B cell (primary cell): ENCODE measurements at regions not wholly inside any gene's neighbourhood (a gene's known extent, or its start where the extent isn't known, plus 50 kb on each side); places are given as distances from the start of the nearest gene placed in this dataset.

Experiments used
- ATAC-seq: fragments of 200-7000 bp; cut with Tn5 transposase; one replicate; pipeline ENCODE4 v1.10.0; 2021; ENCODE audit warnings: low read depth, mild to moderate bottlenecking, moderate number of reproducible peaks, moderate library complexity
- CTCF ChIA-PET: fragments of 350-600 bp; sonication (Branson Sonifier 250); formaldehyde crosslinking; loops from one replicate; lab custom pipeline; 2021; ENCODE audit warnings: antibody characterized with exemption, inconsistent platforms; lab: Charles Lee
- POLR2A ChIA-PET: fragments of 350-600 bp; sonication (Branson Sonifier 250); formaldehyde crosslinking; loops from one replicate; lab custom pipeline; 2021; ENCODE audit warnings: antibody characterized with exemption; lab: Charles Lee
- DNase-seq: peaks from one replicate; pipeline ENCODE4 v3.0.0; 2013
- H2AFZ ChIP-seq: 2 replicates; pipeline ENCODE4 v1.6.1; 2012; ENCODE audit warnings: mild to moderate bottlenecking, low read depth, low read length; ENCODE audit not compliant: insufficient read depth, poor library complexity, severe bottlenecking
- H3K27ac ChIP-seq, 2 donors: 1 replicate in 1 of 2; 2 replicates in 1 of 2; pipeline ENCODE4 v1.5.1; 2012 to 2013; ENCODE audit warnings: low read length in 2 of 2, mild to moderate bottlenecking in 2 of 2, moderate library complexity in 1 of 2
- H3K27me3 ChIP-seq, 4 experiments: fragments of 200-600 bp in 1 of 4; sonication (generic) in 1 of 4; replicated peaks in 1 of 4; 1 replicate in 2 of 4; 2 replicates in 2 of 4; pipeline versions ENCODE4 v1.6.1 to v1.7.0; 2013 to 2016; ENCODE audit warnings: low read length in 3 of 4, mild to moderate bottlenecking in 2 of 4, mixed read lengths in 1 of 4, moderate library complexity in 1 of 4; ENCODE audit not compliant: insufficient read depth in 4 of 4, control insufficient read depth in 3 of 4; ENCODE audit errors: control extremely low read depth in 1 of 4
- H3K36me3 ChIP-seq, 2 experiments: replicated peaks in 1 of 2; 1 replicate in 1 of 2; 2 replicates in 1 of 2; pipeline versions ENCODE4 v1.6.1 to v1.7.1; 2013; ENCODE audit warnings: low read length in 1 of 2; ENCODE audit not compliant: insufficient read depth in 2 of 2, control insufficient read depth in 1 of 2; ENCODE audit errors: control extremely low read depth in 1 of 2, extremely low read depth in 1 of 2
- H3K4me1 ChIP-seq, 2 donors: fragments of 200-600 bp in 1 of 2; sonication (generic) in 1 of 2; 1 replicate in 1 of 2; 2 replicates in 1 of 2; pipeline versions ENCODE4 v1.5.1 to v1.6.1; 2013 to 2017; ENCODE audit warnings: low read length in 2 of 2; ENCODE audit not compliant: control insufficient read depth in 2 of 2, insufficient read depth in 2 of 2
- H3K4me2 ChIP-seq: replicated peaks from 2 replicates; pipeline ENCODE3; 2012; ENCODE audit warnings: mild to moderate bottlenecking, low read depth, low read length; ENCODE audit not compliant: poor library complexity, severe bottlenecking
- H3K4me3 ChIP-seq, 5 experiments: fragments of 200-600 bp in 1 of 5; sonication (generic) in 1 of 5; 1 replicate in 3 of 5; 2 replicates in 2 of 5; pipeline versions ENCODE4 v1.5.1 to v1.7.0; 2011 to 2016; ENCODE audit warnings: low read length in 4 of 5, mild to moderate bottlenecking in 4 of 5, low read depth in 2 of 5, control low read depth in 1 of 5, moderate library complexity in 1 of 5; ENCODE audit not compliant: insufficient read depth in 1 of 5; ENCODE audit errors: control extremely low read depth in 1 of 5, extremely low read depth in 1 of 5
- H3K79me2 ChIP-seq: fragments of 200-600 bp; sonication (generic); one replicate; pipeline ENCODE4 v1.6.0; 2016; ENCODE audit warnings: low read length; ENCODE audit not compliant: control insufficient read depth, insufficient read depth
- H3K9ac ChIP-seq: fragments of 200-600 bp; sonication (generic); 2 replicates; pipeline ENCODE4 v1.6.1; 2017; ENCODE audit warnings: mild to moderate bottlenecking, low read length, moderate library complexity
- H3K9me3 ChIP-seq, 3 donors: one replicate each; pipeline versions ENCODE4 v1.6.1 to v1.7.1; 2013; ENCODE audit warnings: low read length in 2 of 3; ENCODE audit not compliant: control insufficient read depth in 2 of 3, insufficient read depth in 1 of 3; ENCODE audit errors: control extremely low read depth in 1 of 3
- H4K20me1 ChIP-seq: 2 replicates; pipeline ENCODE4 v1.6.0; 2012; ENCODE audit warnings: mild to moderate bottlenecking, low read length; ENCODE audit not compliant: insufficient read depth, control insufficient read depth, poor library complexity, severe bottlenecking
- H3K27ac Mint-ChIP-seq: one replicate; pipeline ENCODE4 v1.8.0; 2021; ENCODE audit warnings: mixed read lengths
- H3K27me3 Mint-ChIP-seq: one replicate; pipeline ENCODE4 v1.8.0; 2021; ENCODE audit warnings: mixed read lengths
- H3K4me1 Mint-ChIP-seq: one replicate; pipeline ENCODE4 v1.8.0; 2021; ENCODE audit warnings: mixed read lengths
- H3K4me3 Mint-ChIP-seq: one replicate; pipeline ENCODE4 v1.8.0; 2021; ENCODE audit warnings: mixed read lengths
- H3K9me3 Mint-ChIP-seq: one replicate; pipeline ENCODE4 v1.8.0; 2022; ENCODE audit warnings: mixed read lengths; ENCODE audit not compliant: insufficient read depth
- EZH2 ChIP-seq: IDR thresholded peaks from 2 replicates; pipeline ENCODE4 v1.6.1; 2012; ENCODE audit warnings: borderline replicate concordance, low read depth, mild to moderate bottlenecking, moderate library complexity, low read length; ENCODE audit not compliant: insufficient read depth, poor library complexity, severe bottlenecking
- WGBS: methylation state at CpG from one replicate; pipeline ENCODE4 v1.1.5; 2013; ENCODE audit warnings: missing lambda C conversion rate; ENCODE audit not compliant: insufficient coverage; 5-methylcytosine and 5-hydroxymethylcytosine counted together
- intact Hi-C: fragments of 100-400 bp; cut with micrococcal nuclease; formaldehyde crosslinking; loops from one replicate; pipeline ENCODE4 v1.10.0; 2022
- TF ChIP-seq, protein P1 (sequence below): fragments of 200-600 bp; IDR thresholded peaks from one replicate; pipeline ENCODE4 v1.8.0; 2022; ENCODE audit warnings: antibody characterized with exemption, mild to moderate bottlenecking

DNA sequence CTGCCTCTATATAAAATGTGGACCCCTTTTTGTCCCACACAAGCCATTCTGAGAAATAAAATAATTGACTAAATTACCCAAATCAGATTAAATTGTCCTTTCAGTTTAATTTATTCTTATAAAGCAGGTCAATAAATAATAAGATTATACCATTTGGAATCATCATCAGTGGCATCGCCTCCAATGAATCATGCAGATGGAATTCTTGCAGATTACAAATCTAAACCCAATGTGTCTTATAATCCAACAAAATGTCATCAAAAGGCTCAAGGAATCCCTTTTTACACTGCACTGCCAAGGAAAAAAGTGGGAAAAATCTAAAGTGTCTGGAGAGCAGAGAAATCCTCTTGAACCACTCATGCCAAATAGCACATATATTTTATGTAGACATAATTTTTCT, 138.2 kb upstream of the TSPAN8 start:
- intact Hi-C loops: no loop called here
- Histone ChIP-seq H3K4me1 (no peaks in the 10 kb centered on the region), H4K20me1 (no peaks in the 10 kb centered on the region), H3K79me2 (no peaks in the 10 kb centered on the region), H3K4me2 (no peak overlapping the region), H3K9me3 (peaks cover 0 to 5% (median 4%) of the 10 kb centered on the region in 3 donors), H3K27me3 (no peaks in the 10 kb centered on the region), H2AFZ (no peak overlapping the region), H3K4me3 (no peak overlapping the region), H3K9ac (no peak overlapping the region), H3K36me3 (no peaks in the 10 kb centered on the region), H3K27ac (no peak overlapping the region)
- H3K4me1 Mint-ChIP-seq: no peaks in the 10 kb centered on the region
- DNase-seq (no peak), ATAC-seq (no peak)
- TF ChIP-seq, protein P1, sequence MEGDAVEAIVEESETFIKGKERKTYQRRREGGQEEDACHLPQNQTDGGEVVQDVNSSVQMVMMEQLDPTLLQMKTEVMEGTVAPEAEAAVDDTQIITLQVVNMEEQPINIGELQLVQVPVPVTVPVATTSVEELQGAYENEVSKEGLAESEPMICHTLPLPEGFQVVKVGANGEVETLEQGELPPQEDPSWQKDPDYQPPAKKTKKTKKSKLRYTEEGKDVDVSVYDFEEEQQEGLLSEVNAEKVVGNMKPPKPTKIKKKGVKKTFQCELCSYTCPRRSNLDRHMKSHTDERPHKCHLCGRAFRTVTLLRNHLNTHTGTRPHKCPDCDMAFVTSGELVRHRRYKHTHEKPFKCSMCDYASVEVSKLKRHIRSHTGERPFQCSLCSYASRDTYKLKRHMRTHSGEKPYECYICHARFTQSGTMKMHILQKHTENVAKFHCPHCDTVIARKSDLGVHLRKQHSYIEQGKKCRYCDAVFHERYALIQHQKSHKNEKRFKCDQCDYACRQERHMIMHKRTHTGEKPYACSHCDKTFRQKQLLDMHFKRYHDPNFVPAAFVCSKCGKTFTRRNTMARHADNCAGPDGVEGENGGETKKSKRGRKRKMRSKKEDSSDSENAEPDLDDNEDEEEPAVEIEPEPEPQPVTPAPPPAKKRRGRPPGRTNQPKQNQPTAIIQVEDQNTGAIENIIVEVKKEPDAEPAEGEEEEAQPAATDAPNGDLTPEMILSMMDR: no peak
- TF ChIP-seq EZH2: no peak
- peaks cover 4% of the 10 kb centered on the region for H3K27me3 Mint-ChIP-seq
- no peak overlapping the region for H3K27ac Mint-ChIP-seq
- no peak overlapping the region for H3K4me3 Mint-ChIP-seq
- WGBS: no CpG with 5 or more reads among the region's 1 CpG
- ChIA-PET POLR2A (no interaction called here), CTCF (no interaction called here)
- H3K9me3 Mint-ChIP-seq: no peaks in the 10 kb centered on the region

DNA sequence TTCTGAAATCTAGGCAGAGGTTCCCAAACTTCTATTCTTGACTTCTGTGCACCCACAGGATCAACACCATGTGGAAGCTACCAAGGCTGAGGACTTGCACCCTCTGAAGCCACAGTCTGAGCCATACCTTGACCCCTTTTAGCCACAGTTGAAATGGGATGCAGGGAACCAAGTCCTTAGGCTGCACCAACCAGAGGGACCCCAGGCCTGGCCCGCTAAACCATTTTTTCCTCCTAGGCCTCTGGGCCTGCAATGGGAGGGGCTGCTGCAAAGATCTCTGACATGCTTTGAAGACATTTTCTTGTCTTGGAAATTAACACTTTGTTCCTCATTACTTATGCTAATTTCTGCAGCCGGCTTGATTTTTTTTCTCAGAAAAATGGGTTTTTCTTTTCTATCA, 133.9 kb upstream of the TSPAN8 start:
- ATAC-seq: no peak
- DNase-seq: no peak
- Histone ChIP-seq H3K27ac (no peak overlapping the region), H3K9me3 (peaks cover 0 to 5% (median 4%) of the 10 kb centered on the region in 3 donors), H3K4me3 (no peak overlapping the region), H4K20me1 (no peaks in the 10 kb centered on the region), H2AFZ (no peak overlapping the region), H3K4me1 (no peaks in the 10 kb centered on the region), H3K27me3 (no peaks in the 10 kb centered on the region), H3K36me3 (no peaks in the 10 kb centered on the region), H3K4me2 (no peak overlapping the region), H3K79me2 (no peaks in the 10 kb centered on the region), H3K9ac (no peak overlapping the region)
- CTCF ChIA-PET: no interaction called here
- TF ChIP-seq EZH2: no peak
- TF ChIP-seq, protein P1: no peak
- POLR2A ChIA-PET: no interaction called here
- Mint-ChIP-seq H3K27me3 (no peaks in the 10 kb centered on the region), H3K4me3 (no peak overlapping the region), H3K9me3 (peaks cover 3% of the 10 kb centered on the region), H3K4me1 (no peaks in the 10 kb centered on the region), H3K27ac (no peak overlapping the region)
- 100% methylated on average over 2 of the region's 2 CpGs for WGBS
- intact Hi-C loops: no loop called here
